SK-N-SH treated with all-trans-retinoic acid at 6 μM for 48 hours (cell line): ENCODE measurements at regions not wholly inside any gene's neighbourhood (a gene's known extent, or its start where the extent isn't known, plus 50 kb on each side); places are given as distances from the start of the nearest gene placed in this dataset.

Experiments
- ARNTL ChIP-seq: fragments of 450-650 bp; formaldehyde crosslinking; IDR thresholded peaks from 2 replicates; pipeline ENCODE4 v1.5.0; 2020; ENCODE audit warnings: low read depth, mild to moderate bottlenecking, moderate library complexity, borderline replicate concordance
- CSDC2 ChIP-seq: fragments of 250-450 bp; sonication (Bioruptor Pico); IDR thresholded peaks from 2 replicates; pipeline ENCODE4 v1.5.0; 2020; ENCODE audit warnings: mild to moderate bottlenecking, moderate library complexity
- CSRNP3 ChIP-seq: fragments of 250-450 bp; sonication (Bioruptor Pico); IDR thresholded peaks from 2 replicates; pipeline ENCODE4 v1.5.1; 2021; ENCODE audit warnings: mild to moderate bottlenecking, moderate library complexity
- ESRRG ChIP-seq: fragments of 250-450 bp; sonication (Bioruptor Pico); IDR thresholded peaks from 2 replicates; pipeline ENCODE4 v1.6.1; 2021; ENCODE audit warnings: mild to moderate bottlenecking
- GLIS3 ChIP-seq: fragments of 250-450 bp; sonication (Bioruptor Pico); IDR thresholded peaks from 2 replicates; pipeline ENCODE4 v1.5.0; 2020; ENCODE audit warnings: mild to moderate bottlenecking, moderate library complexity
- ISL1 ChIP-seq: fragments of 250-450 bp; sonication (Bioruptor Pico); IDR thresholded peaks from 2 replicates; pipeline ENCODE4 v2.1.2; 2022; ENCODE audit warnings: mild to moderate bottlenecking, moderate library complexity
- PPARA ChIP-seq: fragments of 250-450 bp; sonication (Bioruptor Pico); IDR thresholded peaks from 2 replicates; pipeline ENCODE4 v1.5.0; 2020; ENCODE audit warnings: mild to moderate bottlenecking, borderline replicate concordance
- RARB ChIP-seq: fragments of 250-450 bp; sonication (Bioruptor Pico); IDR thresholded peaks from 2 replicates; pipeline ENCODE4 v1.8.0; 2021; ENCODE audit warnings: mild to moderate bottlenecking, moderate library complexity
- ZC3H10 ChIP-seq: fragments of 250-450 bp; sonication (Bioruptor Pico); IDR thresholded peaks from 2 replicates; pipeline ENCODE4 v1.5.1; 2021; ENCODE audit warnings: mild to moderate bottlenecking, moderate library complexity
- ZNF70 ChIP-seq: fragments of 450-650 bp; formaldehyde crosslinking; IDR thresholded peaks from 2 replicates; pipeline ENCODE4 v1.5.0; 2020; ENCODE audit warnings: mild to moderate bottlenecking, moderate library complexity
- TF ChIP-seq, protein P1 (sequence below): fragments of 250-450 bp; sonication (Bioruptor Pico); IDR thresholded peaks from 2 replicates; pipeline ENCODE4 v1.8.0; 2020; ENCODE audit warnings: mild to moderate bottlenecking, moderate library complexity, borderline replicate concordance

DNA sequence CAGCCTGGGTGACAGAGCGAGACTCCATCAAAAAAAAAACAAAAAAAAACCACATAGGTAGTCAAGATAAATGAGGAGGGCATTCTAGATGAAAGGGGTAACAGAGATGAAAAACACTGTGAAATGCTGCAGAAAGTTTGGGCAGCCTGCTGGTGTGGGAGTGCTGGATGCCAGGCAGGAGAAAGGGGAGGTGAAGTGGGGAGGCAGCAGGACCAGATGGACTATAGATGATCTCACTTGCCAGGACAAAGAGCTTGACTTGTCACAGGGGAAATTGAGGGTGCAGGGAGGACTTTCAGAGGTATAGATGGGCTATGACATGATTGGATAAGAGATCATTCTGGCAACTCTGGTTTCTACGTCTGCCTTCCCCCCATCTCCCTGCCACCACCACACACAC, 519.7 kb upstream of the ZFP42 start:
- no peak for TF ChIP-seq RARB (CRISPR knock-in tag)
- TF ChIP-seq ISL1: no peak
- TF ChIP-seq CSRNP3 (CRISPR knock-in tag): no peak
- no peak for TF ChIP-seq ZC3H10 (CRISPR knock-in tag)
- TF ChIP-seq PPARA (CRISPR knock-in tag): no peak
- TF ChIP-seq CSDC2 (CRISPR knock-in tag): no peak
- TF ChIP-seq ZNF70 (CRISPR knock-in tag): no peak
- no peak for TF ChIP-seq GLIS3 (CRISPR knock-in tag)
- no peak for TF ChIP-seq ARNTL
- TF ChIP-seq, protein P1, sequence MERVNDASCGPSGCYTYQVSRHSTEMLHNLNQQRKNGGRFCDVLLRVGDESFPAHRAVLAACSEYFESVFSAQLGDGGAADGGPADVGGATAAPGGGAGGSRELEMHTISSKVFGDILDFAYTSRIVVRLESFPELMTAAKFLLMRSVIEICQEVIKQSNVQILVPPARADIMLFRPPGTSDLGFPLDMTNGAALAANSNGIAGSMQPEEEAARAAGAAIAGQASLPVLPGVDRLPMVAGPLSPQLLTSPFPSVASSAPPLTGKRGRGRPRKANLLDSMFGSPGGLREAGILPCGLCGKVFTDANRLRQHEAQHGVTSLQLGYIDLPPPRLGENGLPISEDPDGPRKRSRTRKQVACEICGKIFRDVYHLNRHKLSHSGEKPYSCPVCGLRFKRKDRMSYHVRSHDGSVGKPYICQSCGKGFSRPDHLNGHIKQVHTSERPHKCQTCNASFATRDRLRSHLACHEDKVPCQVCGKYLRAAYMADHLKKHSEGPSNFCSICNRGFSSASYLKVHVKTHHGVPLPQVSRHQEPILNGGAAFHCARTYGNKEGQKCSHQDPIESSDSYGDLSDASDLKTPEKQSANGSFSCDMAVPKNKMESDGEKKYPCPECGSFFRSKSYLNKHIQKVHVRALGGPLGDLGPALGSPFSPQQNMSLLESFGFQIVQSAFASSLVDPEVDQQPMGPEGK: no peak
- no peak for TF ChIP-seq ESRRG (CRISPR knock-in tag)
